Mesenchymal stem cell (in vitro differentiated cells and primary cell): ENCODE measurements at regions not wholly inside any gene's neighbourhood (a gene's known extent, or its start where the extent isn't known, plus 50 kb on each side); places are given as distances from the start of the nearest gene placed in this dataset.

ENCODE experiments used
- DNase-seq: peaks from one replicate; pipeline ENCODE4 v3.0.0-alpha.2; 2013
- H2AFZ ChIP-seq: one replicate; pipeline ENCODE4 v1.6.1; 2013; ENCODE audit warnings: low read depth, mild to moderate bottlenecking, control low read depth, inconsistent platforms, low read length, moderate library complexity
- H2AK5ac ChIP-seq: 2 replicates; pipeline ENCODE4 v1.6.1; 2013; ENCODE audit warnings: low read length, moderate library complexity, mild to moderate bottlenecking, inconsistent platforms; ENCODE audit not compliant: severe bottlenecking
- H2BK120ac ChIP-seq: one replicate; pipeline ENCODE4 v1.6.1; 2013; ENCODE audit warnings: low read depth, mild to moderate bottlenecking, inconsistent platforms, low read length, moderate library complexity
- H2BK12ac ChIP-seq, 2 experiments: one replicate each; pipeline ENCODE4 v1.6.1; 2013; ENCODE audit warnings: inconsistent platforms in 2 of 2, low read length in 2 of 2, mild to moderate bottlenecking in 2 of 2, moderate library complexity in 2 of 2, control low read depth in 1 of 2
- H2BK15ac ChIP-seq: one replicate; pipeline ENCODE4 v1.6.1; 2013; ENCODE audit warnings: mild to moderate bottlenecking, low read depth, inconsistent platforms; ENCODE audit not compliant: poor library complexity, severe bottlenecking
- H2BK5ac ChIP-seq: 2 replicates; pipeline ENCODE4 v1.6.1; 2013; ENCODE audit warnings: low read depth, mild to moderate bottlenecking, low read length, control low read depth, inconsistent platforms; ENCODE audit not compliant: poor library complexity, severe bottlenecking
- H3K14ac ChIP-seq, 2 experiments: one replicate each; pipeline ENCODE4 v1.6.1; 2013; ENCODE audit warnings: inconsistent platforms in 2 of 2, low read length in 2 of 2, control low read depth in 1 of 2, mild to moderate bottlenecking in 1 of 2, moderate library complexity in 1 of 2
- H3K18ac ChIP-seq, 2 experiments: one replicate each; pipeline ENCODE4 v1.6.1; 2013; ENCODE audit warnings: inconsistent platforms in 2 of 2, low read length in 2 of 2, control low read depth in 1 of 2, low read depth in 1 of 2, mild to moderate bottlenecking in 1 of 2
- H3K23ac ChIP-seq, 2 experiments: one replicate each; pipeline ENCODE4 v1.6.1; 2013; ENCODE audit warnings: inconsistent platforms in 2 of 2, low read length in 2 of 2, mild to moderate bottlenecking in 2 of 2, moderate library complexity in 2 of 2, control low read depth in 1 of 2
- H3K27ac ChIP-seq: 2 replicates; pipeline ENCODE4 v1.5.1; 2013; ENCODE audit warnings: mild to moderate bottlenecking, moderate library complexity, low read length, control low read depth, inconsistent platforms; ENCODE audit not compliant: poor library complexity, severe bottlenecking
- H3K27me3 ChIP-seq, 2 experiments: 2 replicates each; pipeline versions ENCODE4 v1.6.1 to v1.7.0; 2013; ENCODE audit warnings: low read length in 2 of 2, mild to moderate bottlenecking in 2 of 2, moderate library complexity in 2 of 2, control low read depth in 1 of 2, inconsistent platforms in 1 of 2; ENCODE audit not compliant: control insufficient read depth in 1 of 2, insufficient read depth in 1 of 2
- H3K36me3 ChIP-seq, 2 experiments: 2 replicates each; pipeline versions ENCODE4 v1.6.1 to v1.7.0; 2013; ENCODE audit warnings: low read length in 2 of 2, control low read depth in 1 of 2, inconsistent platforms in 1 of 2, low read depth in 1 of 2, mild to moderate bottlenecking in 1 of 2; ENCODE audit not compliant: insufficient read depth in 2 of 2, control insufficient read depth in 1 of 2
- H3K4ac ChIP-seq, 2 experiments: one replicate each; pipeline ENCODE4 v1.6.1; 2013; ENCODE audit warnings: inconsistent platforms in 2 of 2, low read length in 2 of 2, mild to moderate bottlenecking in 2 of 2, moderate library complexity in 2 of 2, control low read depth in 1 of 2, low read depth in 1 of 2
- H3K4me1 ChIP-seq: 2 replicates; pipeline ENCODE4 v1.6.1; 2013; ENCODE audit warnings: low read depth, low read length, control low read depth; ENCODE audit not compliant: control insufficient read depth, insufficient read depth
- H3K4me2 ChIP-seq: 2 replicates; pipeline ENCODE4 v1.6.1; 2013; ENCODE audit warnings: low read length, mild to moderate bottlenecking, inconsistent platforms; ENCODE audit not compliant: poor library complexity, severe bottlenecking
- H3K4me3 ChIP-seq, 2 experiments: 2 replicates each; pipeline versions ENCODE4 v1.5.1 to v1.7.0; 2013; ENCODE audit warnings: low read length in 2 of 2, mild to moderate bottlenecking in 2 of 2, control low read depth in 1 of 2, low read depth in 1 of 2; ENCODE audit not compliant: insufficient read depth in 1 of 2
- H3K79me1 ChIP-seq: replicated peaks from 2 replicates; pipeline ENCODE4 v1.6.1; 2013; ENCODE audit warnings: mild to moderate bottlenecking, control low read depth, low read length, inconsistent platforms; ENCODE audit not compliant: poor library complexity, severe bottlenecking
- H3K9ac ChIP-seq: 2 replicates; pipeline ENCODE4 v1.7.0; 2013; ENCODE audit warnings: mild to moderate bottlenecking, low read length, moderate library complexity
- H3K9me3 ChIP-seq: 2 replicates; pipeline ENCODE4 v1.7.0; 2013; ENCODE audit warnings: mild to moderate bottlenecking, low read length; ENCODE audit not compliant: control insufficient read depth
- H4K8ac ChIP-seq: one replicate; pipeline ENCODE4 v1.6.1; 2013; ENCODE audit warnings: inconsistent platforms, mild to moderate bottlenecking, low read length, moderate library complexity
- H4K91ac ChIP-seq: one replicate; pipeline ENCODE4 v1.6.1; 2013; ENCODE audit warnings: mild to moderate bottlenecking, low read length, inconsistent platforms
- WGBS: methylation state at CpG from one replicate; pipeline ENCODE4 v1.1.7; 2013; ENCODE audit warnings: mixed read lengths; 5-methylcytosine and 5-hydroxymethylcytosine counted together

DNA sequence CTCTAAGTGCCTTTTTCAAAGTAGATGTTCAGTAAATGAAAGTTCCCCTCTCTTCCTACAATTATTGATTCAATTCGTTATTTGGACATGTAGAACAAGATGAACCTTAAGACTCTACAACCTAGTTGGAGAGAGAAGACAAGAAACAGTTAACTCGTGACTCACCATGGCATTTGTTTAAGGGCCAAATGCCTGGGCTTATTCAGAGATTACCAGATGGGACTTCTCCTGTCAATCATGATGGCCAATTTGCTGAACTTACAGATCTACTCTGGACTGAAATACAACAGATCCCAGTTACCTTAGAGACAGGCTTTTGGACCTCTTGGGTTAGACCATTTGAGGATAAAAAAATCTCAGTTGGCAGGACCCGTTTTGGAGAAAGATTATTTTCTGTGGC, 93.5 kb downstream of the C1orf94 start:
- no peak overlapping the region for H4K8ac ChIP-seq
- no peak overlapping the region for H3K27ac ChIP-seq
- H2BK15ac ChIP-seq = no peak overlapping the region
- no peaks in the 10 kb centered on the region for H3K9me3 ChIP-seq
- H2BK120ac ChIP-seq = no peak overlapping the region
- no peaks in the 10 kb centered on the region for H3K4me1 ChIP-seq
- no peak overlapping the region for H3K4ac ChIP-seq
- WGBS = 35% methylated on average over 3 of the region's 3 CpGs
- H3K23ac ChIP-seq = no peak overlapping the region
- no peak overlapping the region for H3K9ac ChIP-seq
- no peak overlapping the region for H2BK12ac ChIP-seq
- H2AFZ ChIP-seq = no peak overlapping the region
- no peak overlapping the region for H3K4me2 ChIP-seq
- peaks cover 0 to 76% of the 10 kb centered on the region in 2 experiments for H3K27me3 ChIP-seq
- H3K18ac ChIP-seq = no peak overlapping the region
- H3K79me1 ChIP-seq = no peaks in the 10 kb centered on the region
- H2AK5ac ChIP-seq = no peak overlapping the region
- DNase-seq = no peak
- no peak overlapping the region for H3K4me3 ChIP-seq
- no peaks in the 10 kb centered on the region for H3K36me3 ChIP-seq
- no peak overlapping the region for H2BK5ac ChIP-seq
- no peak overlapping the region for H4K91ac ChIP-seq
- H3K14ac ChIP-seq = no peak overlapping the region

DNA sequence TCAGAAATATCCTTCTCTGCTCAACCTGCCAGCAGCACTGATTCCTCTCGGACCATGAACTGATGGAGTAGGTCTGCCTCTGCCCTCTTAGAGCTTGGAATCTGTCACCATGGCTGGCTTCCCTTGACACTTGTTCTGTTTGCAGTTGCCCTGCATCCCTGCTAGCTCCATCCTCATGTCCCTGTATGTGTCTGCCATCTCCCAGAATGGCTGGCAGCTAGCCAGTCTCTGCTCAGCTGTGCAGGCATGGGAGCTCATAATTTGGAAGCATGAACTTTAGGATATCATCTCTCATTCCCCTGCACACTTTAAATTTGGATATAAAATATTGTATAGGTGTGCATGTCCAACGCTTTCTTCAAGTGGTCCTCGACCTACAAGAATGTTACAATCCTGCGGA, 95.4 kb downstream of the C1orf94 start:
- Histone ChIP-seq H3K4me3 (no peak overlapping the region), H3K79me1 (no peaks in the 10 kb centered on the region), H4K91ac (no peak overlapping the region), H3K9me3 (no peaks in the 10 kb centered on the region), H4K8ac (no peak overlapping the region), H3K9ac (no peak overlapping the region), H3K23ac (no peak overlapping the region), H3K27ac (no peak overlapping the region), H3K4me1 (no peaks in the 10 kb centered on the region), H2AFZ (no peak overlapping the region), H3K18ac (no peak overlapping the region), H2BK12ac (no peak overlapping the region), H2BK15ac (no peak overlapping the region), H3K27me3 (peaks cover 0 to 80% of the 10 kb centered on the region in 2 experiments), H3K4me2 (no peak overlapping the region), H2BK5ac (no peak overlapping the region), H3K14ac (no peak overlapping the region), H2BK120ac (no peak overlapping the region), H3K36me3 (no peaks in the 10 kb centered on the region), H3K4ac (no peak overlapping the region), H2AK5ac (no peak overlapping the region)
- WGBS = 70% methylated on average over 4 of the region's 4 CpGs
- DNase-seq = no peak

DNA sequence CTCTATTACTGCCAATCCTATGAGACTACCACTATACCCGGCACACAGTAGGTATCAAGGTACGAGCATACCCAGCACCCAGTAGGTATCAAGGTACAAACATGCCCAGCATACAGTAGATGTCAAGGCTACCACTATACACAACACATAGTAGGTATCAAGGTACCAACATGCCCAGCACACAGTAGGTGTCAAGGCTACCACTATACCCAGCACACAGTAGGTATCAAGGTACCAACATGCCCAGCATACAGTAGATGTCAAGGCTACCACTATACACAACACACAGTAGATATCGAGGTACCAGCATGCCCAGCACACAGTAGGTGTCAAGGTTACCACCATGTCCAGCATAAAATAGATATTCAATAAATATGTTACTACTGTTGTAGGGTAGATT, 98.4 kb downstream of the C1orf94 start:
- no peak overlapping the region for H3K4ac ChIP-seq
- H4K91ac ChIP-seq = no peak overlapping the region
- H3K27me3 ChIP-seq = peaks cover 0 to 97% of the 10 kb centered on the region in 2 experiments
- H3K18ac ChIP-seq = no peak overlapping the region
- no peaks in the 10 kb centered on the region for H3K79me1 ChIP-seq
- H3K23ac ChIP-seq = no peak overlapping the region
- no peak overlapping the region for H4K8ac ChIP-seq
- no peak overlapping the region for H3K4me3 ChIP-seq
- no peak overlapping the region for H3K14ac ChIP-seq
- H3K27ac ChIP-seq = no peak overlapping the region
- H2BK5ac ChIP-seq = no peak overlapping the region
- no peaks in the 10 kb centered on the region for H3K4me1 ChIP-seq
- no peaks in the 10 kb centered on the region for H3K9me3 ChIP-seq
- H3K4me2 ChIP-seq = no peak overlapping the region
- no peak for DNase-seq
- H3K9ac ChIP-seq = no peak overlapping the region
- 91% methylated on average over 2 of the region's 3 CpGs for WGBS
- no peak overlapping the region for H2BK15ac ChIP-seq
- no peak overlapping the region for H2AK5ac ChIP-seq
- no peak overlapping the region for H2BK12ac ChIP-seq
- no peak overlapping the region for H2BK120ac ChIP-seq
- no peak overlapping the region for H2AFZ ChIP-seq
- H3K36me3 ChIP-seq = no peaks in the 10 kb centered on the region

DNA sequence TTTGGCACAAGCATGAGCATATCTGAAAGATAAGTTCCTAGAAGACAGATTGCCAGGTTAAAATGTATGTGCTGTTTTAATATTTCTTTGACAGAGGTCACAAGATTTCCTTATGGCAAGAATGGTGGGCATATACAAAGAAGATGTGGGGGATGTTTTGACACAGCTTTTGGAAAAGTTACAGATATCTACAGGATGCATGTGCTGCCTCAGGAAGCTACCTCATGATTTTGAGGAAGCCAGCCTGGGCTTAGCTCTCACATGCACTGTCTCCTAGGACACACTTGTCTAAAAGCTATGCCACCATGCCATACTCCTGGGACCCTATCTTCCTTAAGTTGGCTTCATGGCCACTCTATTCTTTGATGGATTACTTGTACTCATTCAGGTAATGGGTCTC, 99.9 kb downstream of the C1orf94 start:
- DNase-seq = no peak
- H3K4me1 ChIP-seq = no peaks in the 10 kb centered on the region
- no peak overlapping the region for H4K91ac ChIP-seq
- H2BK5ac ChIP-seq = no peak overlapping the region
- no peak overlapping the region for H3K4me3 ChIP-seq
- H3K14ac ChIP-seq = no peak overlapping the region
- H3K27me3 ChIP-seq = peaks cover 0 to 94% of the 10 kb centered on the region in 2 experiments
- H2BK15ac ChIP-seq = no peak overlapping the region
- H3K18ac ChIP-seq = no peak overlapping the region
- no peaks in the 10 kb centered on the region for H3K9me3 ChIP-seq
- no peak overlapping the region for H3K4ac ChIP-seq
- no peak overlapping the region for H3K27ac ChIP-seq
- no peak overlapping the region for H3K9ac ChIP-seq
- H3K4me2 ChIP-seq = no peak overlapping the region
- no peak overlapping the region for H2BK120ac ChIP-seq
- H2AK5ac ChIP-seq = no peak overlapping the region
- no peak overlapping the region for H3K23ac ChIP-seq
- H3K79me1 ChIP-seq = no peaks in the 10 kb centered on the region
- no peak overlapping the region for H4K8ac ChIP-seq
- no peaks in the 10 kb centered on the region for H3K36me3 ChIP-seq
- no peak overlapping the region for H2AFZ ChIP-seq
- no peak overlapping the region for H2BK12ac ChIP-seq
